ENCODE measurements at regions not wholly inside any gene's neighbourhood (a gene's known extent, or its start where the extent isn't known, plus 50 kb on each side); places are given as distances from the start of the nearest gene placed in this dataset.
"Not testable (repeated sequence)": the region's sequence is repeated elsewhere in the genome, so short reads cannot be mapped to it uniquely, and the experiment has no call there.

GRCh38 chr2:150695451-150696135 is 208.1 kb upstream of the RND3 start:
- no peak for DNase-seq

- DNase-seq, result no peak
Observed at GRCh38 chr2:150693556-150693955, 206.1 kb upstream of the RND3 start.

GRCh38 chr2:150690870-150691269 is 203.4 kb upstream of the RND3 start:
- DNase-seq, result no peak

- no peak for DNase-seq
Observed at GRCh38 chr2:150690261-150690660, 202.8 kb upstream of the RND3 start.

GRCh38 chr2:150689590-150689989 is 202.1 kb upstream of the RND3 start:
- DNase-seq, result no peak

- no peak for DNase-seq
Observed at GRCh38 chr2:150688016-150688415, 200.5 kb upstream of the RND3 start.

- DNase-seq, result no peak
Observed at GRCh38 chr2:150686391-150686790, 198.9 kb upstream of the RND3 start.

- DNase-seq, result no peak
Observed at GRCh38 chr2:150681120-150681804, 193.8 kb upstream of the RND3 start.

- DNase-seq, result no peak
Observed at GRCh38 chr2:150679456-150680120, 192.1 kb upstream of the RND3 start.

GRCh38 chr2:150677551-150677950 is 190.1 kb upstream of the RND3 start:
- DNase-seq, result no peak

GRCh38 chr2:150676747-150677383 is 189.4 kb upstream of the RND3 start:
- no peak for DNase-seq

- no peak for DNase-seq
Observed at GRCh38 chr2:150675807-150676206, 188.3 kb upstream of the RND3 start.

- no peak for DNase-seq
Observed at GRCh38 chr2:150674283-150674682, 186.8 kb upstream of the RND3 start.

- DNase-seq, result no peak
Observed at GRCh38 chr2:150672311-150672710, 184.8 kb upstream of the RND3 start.

GRCh38 chr2:150669492-150669891 is 182.0 kb upstream of the RND3 start:
- no peak for DNase-seq

GRCh38 chr2:150667039-150667438 is 179.6 kb upstream of the RND3 start:
- not testable (repeated sequence) for DNase-seq

GRCh38 chr2:150663143-150663542 is 175.7 kb upstream of the RND3 start:
- DNase-seq, result no peak

GRCh38 chr2:150656002-150656401 is 168.5 kb upstream of the RND3 start:
- no peak for DNase-seq

GRCh38 chr2:150653351-150653750 is 165.9 kb upstream of the RND3 start:
- DNase-seq, result no peak

- no peak for DNase-seq
Observed at GRCh38 chr2:150647943-150648342, 160.5 kb upstream of the RND3 start.

GRCh38 chr2:150646746-150647145 is 159.3 kb upstream of the RND3 start:
- no peak for DNase-seq

- no peak for DNase-seq
Observed at GRCh38 chr2:150644298-150645067, 157.0 kb upstream of the RND3 start.

All from stimulated activated CD4-positive, alpha-beta T cell treated with anti-CD3 and anti-CD28 coated beads, Interleukin-2, amount 100 ng/mL, for 24 hours (primary cell).